Left ventricle myocardium inferior (tissue), 1 donor: ENCODE measurements at regions not wholly inside any gene's neighbourhood (a gene's known extent, or its start where the extent isn't known, plus 50 kb on each side); places are given as distances from the start of the nearest gene placed in this dataset.

Experiments used
- DNase-seq: peaks from one replicate; pipeline ENCODE4 v3.0.0-alpha.2; 2020
- H3K27ac ChIP-seq: fragments of 200-600 bp; replicated peaks from 2 replicates; pipeline ENCODE4 v1.8.0; 2021
- H3K27me3 ChIP-seq: fragments of 200-600 bp; 2 replicates; pipeline ENCODE4 v1.8.0; 2021; ENCODE audit warnings: low read depth
- H3K36me3 ChIP-seq: fragments of 200-600 bp; 2 replicates; pipeline ENCODE4 v1.8.0; 2021
- H3K4me1 ChIP-seq: fragments of 200-600 bp; 2 replicates; pipeline ENCODE4 v1.8.0; 2021
- H3K4me3 ChIP-seq: fragments of 200-600 bp; 2 replicates; pipeline ENCODE4 v1.8.0; 2021; ENCODE audit warnings: mild to moderate bottlenecking, moderate library complexity
- H3K9me3 ChIP-seq: fragments of 200-600 bp; replicated peaks from 2 replicates; pipeline ENCODE4 v1.8.0; 2021
- CTCF ChIP-seq: fragments of 200-600 bp; IDR thresholded peaks from 2 replicates; pipeline ENCODE4 v1.8.0; 2021; ENCODE audit warnings: antibody characterized with exemption, mild to moderate bottlenecking, borderline replicate concordance
- intact Hi-C: fragments of 100-400 bp; cut with micrococcal nuclease; formaldehyde crosslinking; loops from one replicate; pipeline ENCODE4 v1.11.0; 2022
- donor health status: DM: no; HTN: yes; CAD: no; lungs with severe emphysema.

GRCh38 chr3:7817239-7817638, 684.4 kb upstream of the LMCD1 start:
- intact Hi-C loops = no loop called here
- no peaks in the 10 kb centered on the region for H3K36me3 ChIP-seq
- DNase-seq = no peak
- H3K4me1 ChIP-seq = no peaks in the 10 kb centered on the region
- H3K9me3 ChIP-seq = peaks cover 22% of the 10 kb centered on the region
- no peaks in the 10 kb centered on the region for H3K27me3 ChIP-seq
- no peak overlapping the region for H3K4me3 ChIP-seq
- no peak overlapping the region for H3K27ac ChIP-seq
- TF ChIP-seq CTCF = no peak

GRCh38 chr3:7820969-7821368, 680.7 kb upstream of the LMCD1 start:
- H3K4me1 ChIP-seq = no peaks in the 10 kb centered on the region
- H3K36me3 ChIP-seq = no peaks in the 10 kb centered on the region
- intact Hi-C loops = no loop called here
- H3K27ac ChIP-seq = no peak overlapping the region
- no peak for DNase-seq
- no peaks in the 10 kb centered on the region for H3K27me3 ChIP-seq
- no peak overlapping the region for H3K4me3 ChIP-seq
- H3K9me3 ChIP-seq = peaks cover 57% of the 10 kb centered on the region
- TF ChIP-seq CTCF = no peak

GRCh38 chr3:7821858-7822257, 679.8 kb upstream of the LMCD1 start:
- Histone ChIP-seq H3K36me3 (no peaks in the 10 kb centered on the region), H3K27me3 (no peaks in the 10 kb centered on the region), H3K4me1 (no peaks in the 10 kb centered on the region), H3K9me3 (peaks cover 57% of the 10 kb centered on the region), H3K4me3 (no peak overlapping the region), H3K27ac (no peak overlapping the region)
- no peak for DNase-seq
- intact Hi-C loops = no loop called here
- no peak for TF ChIP-seq CTCF

- no peak overlapping the region for H3K27ac ChIP-seq
These were observed 660.2 kb upstream of the LMCD1 start for GRCh38 chr3:7841451-7841850.

DNA sequence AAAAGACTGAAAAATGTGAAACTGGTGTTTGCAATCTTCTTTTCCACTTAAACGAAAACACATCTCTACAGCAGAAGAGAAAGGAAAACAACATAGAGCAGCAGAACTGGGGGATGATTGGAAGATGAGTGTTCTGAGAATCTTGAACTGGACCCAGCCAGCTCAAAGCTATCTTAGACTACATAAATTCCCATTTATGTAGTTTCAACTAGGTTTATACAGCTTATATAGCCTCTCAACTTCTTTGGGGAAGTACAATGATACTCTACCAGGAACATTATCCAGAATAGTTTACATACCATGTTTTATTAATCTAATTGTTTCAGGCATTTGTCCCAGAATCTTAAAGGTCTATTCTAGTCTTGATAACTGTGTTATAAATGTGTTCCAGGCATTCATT, 658.2 kb upstream of the LMCD1 start:
- DNase-seq = no peak
- Histone ChIP-seq H3K4me3 (no peak overlapping the region), H3K4me1 (no peaks in the 10 kb centered on the region), H3K27ac (no peak overlapping the region), H3K9me3 (no peaks in the 10 kb centered on the region), H3K27me3 (no peaks in the 10 kb centered on the region), H3K36me3 (no peaks in the 10 kb centered on the region)
- no peak for TF ChIP-seq CTCF
- intact Hi-C loops = no loop called here

More at GRCh38 chr3:7841451-7841850, 660.2 kb upstream of the LMCD1 start:
- intact Hi-C loops = no loop called here
- Histone ChIP-seq H3K4me1 (no peaks in the 10 kb centered on the region), H3K9me3 (no peaks in the 10 kb centered on the region), H3K36me3 (no peaks in the 10 kb centered on the region), H3K27me3 (no peaks in the 10 kb centered on the region), H3K4me3 (no peak overlapping the region)
- DNase-seq = no peak
- no peak for TF ChIP-seq CTCF

DNA sequence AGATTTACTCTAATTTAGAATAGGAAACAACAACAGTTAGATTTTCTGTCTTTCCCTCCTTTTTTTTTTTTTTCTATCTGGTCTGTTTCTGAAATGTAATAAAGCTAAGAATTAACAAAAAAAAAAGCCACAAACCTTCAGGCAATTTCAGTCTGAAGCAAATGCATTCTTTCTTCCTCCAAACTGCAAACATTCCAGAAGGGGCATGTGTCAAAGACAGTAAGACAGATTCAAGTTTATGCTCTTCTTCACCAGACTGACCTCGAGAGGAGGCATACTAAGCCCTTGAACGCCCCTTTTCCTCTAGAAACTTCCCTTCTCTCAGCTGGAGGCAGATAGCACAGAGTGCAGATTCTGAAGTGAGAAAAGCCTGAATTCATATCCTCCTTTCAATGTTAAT, 654.6 kb upstream of the LMCD1 start:
- no peak overlapping the region for H3K4me3 ChIP-seq
- no peak for DNase-seq
- H3K9me3 ChIP-seq = peaks cover 3% of the 10 kb centered on the region
- no peak for TF ChIP-seq CTCF
- no peaks in the 10 kb centered on the region for H3K36me3 ChIP-seq
- H3K27ac ChIP-seq = no peak overlapping the region
- no peaks in the 10 kb centered on the region for H3K27me3 ChIP-seq
- H3K4me1 ChIP-seq = no peaks in the 10 kb centered on the region
- intact Hi-C loops = no loop called here
